ENCODE measurements at regions not wholly inside any gene's neighbourhood (a gene's known extent, or its start where the extent isn't known, plus 50 kb on each side); places are given as distances from the start of the nearest gene placed in this dataset.

DNA sequence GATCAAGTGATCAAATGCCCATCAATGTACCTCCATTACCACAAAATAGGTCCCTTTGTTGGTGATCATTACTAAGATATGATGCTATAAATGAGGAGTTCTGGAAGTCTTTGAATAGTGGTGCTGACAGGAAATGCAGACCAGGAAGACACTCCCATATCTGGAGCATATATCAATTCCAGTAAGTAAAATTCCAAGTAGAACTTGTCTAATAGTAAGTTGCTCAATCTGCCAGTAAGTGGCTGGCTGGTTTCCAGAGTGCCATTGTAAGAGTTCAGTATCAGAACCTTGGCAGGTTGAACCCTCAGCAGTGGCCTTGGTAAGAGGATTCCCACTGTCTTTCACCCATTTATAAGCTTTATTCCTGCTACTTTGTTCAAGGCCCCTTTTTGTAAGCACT lies 379.9 kb upstream of the RBMS3 start:
- TF ChIP-seq CREB1 (IDR thresholded peaks at IDR 0.05; ENCODE audit: low read depth), result no peak
- TF ChIP-seq, protein P1, sequence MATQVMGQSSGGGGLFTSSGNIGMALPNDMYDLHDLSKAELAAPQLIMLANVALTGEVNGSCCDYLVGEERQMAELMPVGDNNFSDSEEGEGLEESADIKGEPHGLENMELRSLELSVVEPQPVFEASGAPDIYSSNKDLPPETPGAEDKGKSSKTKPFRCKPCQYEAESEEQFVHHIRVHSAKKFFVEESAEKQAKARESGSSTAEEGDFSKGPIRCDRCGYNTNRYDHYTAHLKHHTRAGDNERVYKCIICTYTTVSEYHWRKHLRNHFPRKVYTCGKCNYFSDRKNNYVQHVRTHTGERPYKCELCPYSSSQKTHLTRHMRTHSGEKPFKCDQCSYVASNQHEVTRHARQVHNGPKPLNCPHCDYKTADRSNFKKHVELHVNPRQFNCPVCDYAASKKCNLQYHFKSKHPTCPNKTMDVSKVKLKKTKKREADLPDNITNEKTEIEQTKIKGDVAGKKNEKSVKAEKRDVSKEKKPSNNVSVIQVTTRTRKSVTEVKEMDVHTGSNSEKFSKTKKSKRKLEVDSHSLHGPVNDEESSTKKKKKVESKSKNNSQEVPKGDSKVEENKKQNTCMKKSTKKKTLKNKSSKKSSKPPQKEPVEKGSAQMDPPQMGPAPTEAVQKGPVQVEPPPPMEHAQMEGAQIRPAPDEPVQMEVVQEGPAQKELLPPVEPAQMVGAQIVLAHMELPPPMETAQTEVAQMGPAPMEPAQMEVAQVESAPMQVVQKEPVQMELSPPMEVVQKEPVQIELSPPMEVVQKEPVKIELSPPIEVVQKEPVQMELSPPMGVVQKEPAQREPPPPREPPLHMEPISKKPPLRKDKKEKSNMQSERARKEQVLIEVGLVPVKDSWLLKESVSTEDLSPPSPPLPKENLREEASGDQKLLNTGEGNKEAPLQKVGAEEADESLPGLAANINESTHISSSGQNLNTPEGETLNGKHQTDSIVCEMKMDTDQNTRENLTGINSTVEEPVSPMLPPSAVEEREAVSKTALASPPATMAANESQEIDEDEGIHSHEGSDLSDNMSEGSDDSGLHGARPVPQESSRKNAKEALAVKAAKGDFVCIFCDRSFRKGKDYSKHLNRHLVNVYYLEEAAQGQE (IDR thresholded peaks at IDR 0.05; ENCODE audit: low read depth), result no peak
- TF ChIP-seq TEAD4 (IDR thresholded peaks at IDR 0.05), result no peak
- no peak for TF ChIP-seq RAD21 (IDR thresholded peaks at IDR 0.05; ENCODE audit: low read depth)
- TF ChIP-seq EGR1 (IDR thresholded peaks at IDR 0.05), result no peak
- TF ChIP-seq CEBPB (IDR thresholded peaks at IDR 0.05), result no peak
